GM12864 (cell line): ENCODE measurements at regions not wholly inside any gene's neighbourhood (a gene's known extent, or its start where the extent isn't known, plus 50 kb on each side); places are given as distances from the start of the nearest gene placed in this dataset.

Experiments
- DNase-seq: peaks from one replicate; pipeline ENCODE4 v3.0.0-alpha.2; 2011; ENCODE audit warnings: low read depth
- H3K4me3 ChIP-seq: 2 replicates; pipeline ENCODE4 v1.5.1; 2011; ENCODE audit warnings: mild to moderate bottlenecking, low read depth, low read length, control low read depth
- CTCF ChIP-seq: IDR thresholded peaks from 2 replicates; pipeline ENCODE4 v1.5.1; 2011; ENCODE audit warnings: low read depth, mild to moderate bottlenecking, moderate library complexity, low read length, control low read depth, inconsistent platforms; ENCODE audit errors: missing control alignments

- no peak for TF ChIP-seq CTCF
- DNase-seq = no peak
- H3K4me3 ChIP-seq = no peak overlapping the region
These were observed 226.0 kb downstream of the KCNJ3 start for GRCh38 chr2:154924531-154924930.

- no peak for TF ChIP-seq CTCF
- no peak overlapping the region for H3K4me3 ChIP-seq
- DNase-seq = no peak
These were observed 216.1 kb downstream of the KCNJ3 start for GRCh38 chr2:154914561-154914960.

GRCh38 chr2:154912215-154912614 lies 213.7 kb downstream of the KCNJ3 start:
- DNase-seq = no peak
- TF ChIP-seq CTCF = no peak
- no peak overlapping the region for H3K4me3 ChIP-seq

- TF ChIP-seq CTCF = no peak
- DNase-seq = no peak
- H3K4me3 ChIP-seq = no peak overlapping the region
These were observed 213.2 kb downstream of the KCNJ3 start for GRCh38 chr2:154911729-154912128.

GRCh38 chr2:154910701-154911100 lies 212.2 kb downstream of the KCNJ3 start:
- DNase-seq = no peak
- H3K4me3 ChIP-seq = no peak overlapping the region
- no peak for TF ChIP-seq CTCF

- DNase-seq = no peak
- H3K4me3 ChIP-seq = no peak overlapping the region
- no peak for TF ChIP-seq CTCF
These were observed 209.8 kb downstream of the KCNJ3 start for GRCh38 chr2:154908327-154908726.
